Stimulated activated CD8-positive, alpha-beta memory T cell treated with anti-CD3 and anti-CD28 coated beads, Interleukin-4, amount 100 ng/mL, for 1 hour (primary cell): ENCODE measurements at regions not wholly inside any gene's neighbourhood (a gene's known extent, or its start where the extent isn't known, plus 50 kb on each side); places are given as distances from the start of the nearest gene placed in this dataset.
"Not testable (repeated sequence)": the region's sequence is repeated elsewhere in the genome, so short reads cannot be mapped to it uniquely, and the experiment has no call there.

Source experiments
- DNase-seq, 2 donors: peaks; one replicate each; pipeline ENCODE4 v3.0.0-alpha.2; 2020; ENCODE audit warnings: low read depth in 2 of 2, low spot score in 1 of 2

- DNase-seq = no peak
Measured at GRCh38 chr21:35811191-35811806, 249.0 kb downstream of the SETD4 start.

GRCh38 chr21:35810431-35810970, 249.8 kb downstream of the SETD4 start:
- no peak for DNase-seq

- DNase-seq = no peak
Measured at GRCh38 chr21:35801391-35801790, 258.9 kb downstream of the SETD4 start.

GRCh38 chr21:35800796-35801385, 259.4 kb downstream of the SETD4 start:
- DNase-seq = not testable (repeated sequence)

GRCh38 chr21:35796844-35797243, 263.5 kb downstream of the SETD4 start:
- no peak for DNase-seq

- DNase-seq = not testable (repeated sequence)
Measured at GRCh38 chr21:35794527-35794926, 265.8 kb downstream of the SETD4 start.

GRCh38 chr21:35792569-35793305, 267.6 kb downstream of the SETD4 start:
- no peak for DNase-seq

- no peak for DNase-seq
Measured at GRCh38 chr21:35791541-35792325, 268.6 kb downstream of the SETD4 start.

- no peak for DNase-seq
Measured at GRCh38 chr21:35783721-35784120, 276.6 kb downstream of the SETD4 start.

- DNase-seq = no peak
Measured at GRCh38 chr21:35782667-35783066, 277.7 kb downstream of the SETD4 start.

GRCh38 chr21:35780983-35781382, 279.3 kb downstream of the SETD4 start:
- no peak for DNase-seq

GRCh38 chr21:35779690-35780570, 280.4 kb downstream of the SETD4 start:
- no peak for DNase-seq

- no peak for DNase-seq
Measured at GRCh38 chr21:35779167-35779566, 281.2 kb downstream of the SETD4 start.

- no peak for DNase-seq
Measured at GRCh38 chr21:35777081-35777480, 283.2 kb downstream of the SETD4 start.

GRCh38 chr21:35775778-35776544, 284.4 kb downstream of the SETD4 start:
- DNase-seq = no peak

- no peak for DNase-seq
Measured at GRCh38 chr21:35770101-35770945, 290.0 kb downstream of the SETD4 start.

- no peak for DNase-seq
Measured at GRCh38 chr21:35768187-35768586, 292.1 kb downstream of the SETD4 start.

- no peak for DNase-seq
Measured at GRCh38 chr21:35764586-35764985, 295.7 kb downstream of the SETD4 start.

- DNase-seq = no peak
Measured at GRCh38 chr21:35764077-35764476, 296.2 kb downstream of the SETD4 start.
